ENCODE measurements at regions not wholly inside any gene's neighbourhood (a gene's known extent, or its start where the extent isn't known, plus 50 kb on each side); places are given as distances from the start of the nearest gene placed in this dataset.

DNA sequence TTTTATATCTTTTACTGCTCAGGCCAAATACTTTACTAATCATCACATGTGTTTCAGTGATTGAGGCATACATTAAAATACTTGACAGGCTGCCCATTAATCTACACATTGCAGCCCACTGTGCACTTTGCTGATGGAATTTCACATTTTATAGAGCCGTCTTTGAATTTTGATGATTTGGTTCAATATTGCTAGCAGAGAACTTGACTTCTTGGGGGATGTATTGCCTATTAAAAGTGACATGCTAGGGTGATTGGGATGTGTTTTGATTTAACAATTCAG lies 1291.0 kb upstream of the GYPC start:
- TF ChIP-seq HNRNPLL (IDR thresholded peaks at IDR 0.05; ENCODE audit: low read depth, low read length, poor library complexity, severe bottlenecking) = no peak
- no peak for TF ChIP-seq ELF3 (CRISPR knock-in tag; IDR thresholded peaks at IDR 0.05)
- no peak for TF ChIP-seq ZNF639 (CRISPR knock-in tag; conservative IDR thresholded peaks at IDR 0.05)
- TF ChIP-seq HIVEP1 (CRISPR knock-in tag; IDR thresholded peaks at IDR 0.05) = no peak
- TF ChIP-seq, protein P1, sequence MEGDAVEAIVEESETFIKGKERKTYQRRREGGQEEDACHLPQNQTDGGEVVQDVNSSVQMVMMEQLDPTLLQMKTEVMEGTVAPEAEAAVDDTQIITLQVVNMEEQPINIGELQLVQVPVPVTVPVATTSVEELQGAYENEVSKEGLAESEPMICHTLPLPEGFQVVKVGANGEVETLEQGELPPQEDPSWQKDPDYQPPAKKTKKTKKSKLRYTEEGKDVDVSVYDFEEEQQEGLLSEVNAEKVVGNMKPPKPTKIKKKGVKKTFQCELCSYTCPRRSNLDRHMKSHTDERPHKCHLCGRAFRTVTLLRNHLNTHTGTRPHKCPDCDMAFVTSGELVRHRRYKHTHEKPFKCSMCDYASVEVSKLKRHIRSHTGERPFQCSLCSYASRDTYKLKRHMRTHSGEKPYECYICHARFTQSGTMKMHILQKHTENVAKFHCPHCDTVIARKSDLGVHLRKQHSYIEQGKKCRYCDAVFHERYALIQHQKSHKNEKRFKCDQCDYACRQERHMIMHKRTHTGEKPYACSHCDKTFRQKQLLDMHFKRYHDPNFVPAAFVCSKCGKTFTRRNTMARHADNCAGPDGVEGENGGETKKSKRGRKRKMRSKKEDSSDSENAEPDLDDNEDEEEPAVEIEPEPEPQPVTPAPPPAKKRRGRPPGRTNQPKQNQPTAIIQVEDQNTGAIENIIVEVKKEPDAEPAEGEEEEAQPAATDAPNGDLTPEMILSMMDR (CRISPR knock-in tag; IDR thresholded peaks at IDR 0.05) = no peak
- no peak for TF ChIP-seq NFKBIZ (CRISPR knock-in tag; IDR thresholded peaks at IDR 0.05)
- no peak for TF ChIP-seq ZNF256 (CRISPR knock-in tag; conservative IDR thresholded peaks at IDR 0.05)
- no peak for TF ChIP-seq MYC (CRISPR knock-in tag; IDR thresholded peaks at IDR 0.05; ENCODE audit: borderline replicate concordance)
- TF ChIP-seq POLR2A (IDR thresholded peaks at IDR 0.05; ENCODE audit: insufficient read depth in 1 of 2, low read depth in 2 of 2, low read length in 2 of 2) = no peak
- TF ChIP-seq, protein P2, sequence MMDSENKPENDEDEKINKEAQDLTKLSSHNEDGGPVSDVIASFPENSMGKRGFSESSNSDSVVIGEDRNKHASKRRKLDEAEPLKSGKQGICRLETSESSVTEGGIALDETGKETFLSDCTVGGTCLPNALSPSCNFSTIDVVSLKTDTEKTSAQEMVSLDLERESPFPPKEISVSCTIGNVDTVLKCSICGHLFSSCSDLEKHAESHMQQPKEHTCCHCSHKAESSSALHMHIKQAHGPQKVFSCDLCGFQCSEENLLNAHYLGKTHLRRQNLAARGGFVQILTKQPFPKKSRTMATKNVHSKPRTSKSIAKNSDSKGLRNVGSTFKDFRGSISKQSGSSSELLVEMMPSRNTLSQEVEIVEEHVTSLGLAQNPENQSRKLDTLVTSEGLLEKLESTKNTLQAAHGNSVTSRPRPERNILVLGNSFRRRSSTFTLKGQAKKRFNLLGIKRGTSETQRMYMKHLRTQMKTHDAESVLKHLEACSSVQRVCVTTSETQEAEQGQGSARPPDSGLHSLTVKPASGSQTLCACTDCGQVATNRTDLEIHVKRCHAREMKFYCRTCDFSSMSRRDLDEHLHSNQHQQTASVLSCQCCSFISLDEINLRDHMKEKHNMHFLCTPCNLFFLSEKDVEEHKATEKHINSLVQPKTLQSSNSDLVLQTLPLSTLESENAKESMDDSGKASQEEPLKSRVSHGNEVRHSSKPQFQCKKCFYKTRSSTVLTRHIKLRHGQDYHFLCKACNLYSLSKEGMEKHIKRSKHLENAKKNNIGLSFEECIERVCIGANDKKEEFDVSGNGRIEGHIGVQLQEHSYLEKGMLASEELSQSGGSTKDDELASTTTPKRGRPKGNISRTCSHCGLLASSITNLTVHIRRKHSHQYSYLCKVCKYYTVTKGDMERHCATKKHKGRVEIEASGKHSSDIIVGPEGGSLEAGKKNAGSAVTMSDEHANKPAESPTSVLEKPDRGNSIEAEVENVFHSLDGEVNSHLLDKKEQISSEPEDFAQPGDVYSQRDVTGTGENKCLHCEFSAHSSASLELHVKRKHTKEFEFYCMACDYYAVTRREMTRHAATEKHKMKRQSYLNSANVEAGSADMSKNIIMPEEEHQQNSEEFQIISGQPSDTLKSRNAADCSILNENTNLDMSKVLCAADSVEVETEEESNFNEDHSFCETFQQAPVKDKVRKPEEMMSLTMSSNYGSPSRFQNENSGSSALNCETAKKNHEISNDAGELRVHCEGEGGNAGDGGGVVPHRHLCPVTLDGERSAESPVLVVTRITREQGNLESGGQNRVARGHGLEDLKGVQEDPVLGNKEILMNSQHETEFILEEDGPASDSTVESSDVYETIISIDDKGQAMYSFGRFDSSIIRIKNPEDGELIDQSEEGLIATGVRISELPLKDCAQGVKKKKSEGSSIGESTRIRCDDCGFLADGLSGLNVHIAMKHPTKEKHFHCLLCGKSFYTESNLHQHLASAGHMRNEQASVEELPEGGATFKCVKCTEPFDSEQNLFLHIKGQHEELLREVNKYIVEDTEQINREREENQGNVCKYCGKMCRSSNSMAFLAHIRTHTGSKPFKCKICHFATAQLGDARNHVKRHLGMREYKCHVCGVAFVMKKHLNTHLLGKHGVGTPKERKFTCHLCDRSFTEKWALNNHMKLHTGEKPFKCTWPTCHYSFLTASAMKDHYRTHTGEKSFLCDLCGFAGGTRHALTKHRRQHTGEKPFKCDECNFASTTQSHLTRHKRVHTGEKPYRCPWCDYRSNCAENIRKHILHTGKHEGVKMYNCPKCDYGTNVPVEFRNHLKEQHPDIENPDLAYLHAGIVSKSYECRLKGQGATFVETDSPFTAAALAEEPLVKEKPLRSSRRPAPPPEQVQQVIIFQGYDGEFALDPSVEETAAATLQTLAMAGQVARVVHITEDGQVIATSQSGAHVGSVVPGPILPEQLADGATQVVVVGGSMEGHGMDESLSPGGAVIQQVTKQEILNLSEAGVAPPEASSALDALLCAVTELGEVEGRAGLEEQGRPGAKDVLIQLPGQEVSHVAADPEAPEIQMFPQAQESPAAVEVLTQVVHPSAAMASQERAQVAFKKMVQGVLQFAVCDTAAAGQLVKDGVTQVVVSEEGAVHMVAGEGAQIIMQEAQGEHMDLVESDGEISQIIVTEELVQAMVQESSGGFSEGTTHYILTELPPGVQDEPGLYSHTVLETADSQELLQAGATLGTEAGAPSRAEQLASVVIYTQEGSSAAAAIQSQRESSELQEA (CRISPR knock-in tag; IDR thresholded peaks at IDR 0.05; ENCODE audit: not compliant biosample characterization) = no peak

Data from HepG2 (cell line).